HG03354 (cell line): ENCODE measurements at regions not wholly inside any gene's neighbourhood (a gene's known extent, or its start where the extent isn't known, plus 50 kb on each side); places are given as distances from the start of the nearest gene placed in this dataset.

ENCODE experiments used
- ATAC-seq: cut with Tn5 transposase; IDR thresholded peaks from one replicate; pipeline ENCODE4 v1.9.1; 2021; ENCODE audit warnings: mild to moderate bottlenecking; ENCODE audit not compliant: unreplicated experiment, poor library complexity, severe bottlenecking

GRCh38 chr13:59568306-59568705 lies 595.4 kb downstream of the DIAPH3 start:
- no peak for ATAC-seq

GRCh38 chr13:59570204-59570603 lies 593.5 kb downstream of the DIAPH3 start:
- no peak for ATAC-seq

- no peak for ATAC-seq
Measured at GRCh38 chr13:59584101-59584500, 579.6 kb downstream of the DIAPH3 start.

GRCh38 chr13:59584761-59585670 lies 578.7 kb downstream of the DIAPH3 start:
- ATAC-seq: no peak

GRCh38 chr13:59587030-59587429 lies 576.7 kb downstream of the DIAPH3 start:
- ATAC-seq: no peak

GRCh38 chr13:59587971-59588716 lies 575.6 kb downstream of the DIAPH3 start:
- ATAC-seq: no peak

GRCh38 chr13:59588717-59589067 lies 575.0 kb downstream of the DIAPH3 start:
- ATAC-seq: no peak

GRCh38 chr13:59601993-59602392 lies 561.7 kb downstream of the DIAPH3 start:
- ATAC-seq: no peak

- no peak for ATAC-seq
Measured at GRCh38 chr13:59603646-59604045, 560.1 kb downstream of the DIAPH3 start.

GRCh38 chr13:59607172-59607571 lies 556.6 kb downstream of the DIAPH3 start:
- ATAC-seq: no peak

- peak; percentile 66 for ATAC-seq
Measured at GRCh38 chr13:59607780-59608233, 555.9 kb downstream of the DIAPH3 start.

- no peak for ATAC-seq
Measured at GRCh38 chr13:59609421-59609820, 554.3 kb downstream of the DIAPH3 start.
